HG02870 (cell line): ENCODE measurements at regions not wholly inside any gene's neighbourhood (a gene's known extent, or its start where the extent isn't known, plus 50 kb on each side); places are given as distances from the start of the nearest gene placed in this dataset.
"Not testable (repeated sequence)": the region's sequence is repeated elsewhere in the genome, so short reads cannot be mapped to it uniquely, and the experiment has no call there.

Experiments
- ATAC-seq: cut with Tn5 transposase; IDR thresholded peaks from one replicate; pipeline ENCODE4 v1.9.1; 2021; ENCODE audit warnings: mild to moderate bottlenecking, moderate library complexity; ENCODE audit not compliant: unreplicated experiment

DNA sequence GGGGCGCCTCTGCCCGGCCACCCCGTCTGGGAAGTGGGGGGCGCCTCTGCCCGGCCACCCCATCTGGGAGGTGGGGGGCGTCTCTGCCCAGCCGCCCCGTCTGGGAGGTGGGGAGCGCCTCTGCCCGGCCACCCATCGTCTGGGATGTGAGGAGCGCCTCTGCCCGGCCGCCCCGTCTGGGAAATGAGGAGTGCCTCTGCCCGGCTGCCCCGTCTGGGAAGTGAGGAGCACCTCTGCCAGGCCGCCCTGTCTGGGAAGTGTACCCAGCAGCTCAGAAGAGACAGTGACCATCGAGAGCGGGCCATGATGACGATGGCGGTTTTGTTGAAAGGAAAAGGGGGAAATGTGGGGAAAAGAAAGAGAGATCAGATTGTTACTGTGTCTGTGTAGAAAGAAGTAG, 249.2 kb upstream of the USP15 start:
- not testable (repeated sequence) for ATAC-seq

DNA sequence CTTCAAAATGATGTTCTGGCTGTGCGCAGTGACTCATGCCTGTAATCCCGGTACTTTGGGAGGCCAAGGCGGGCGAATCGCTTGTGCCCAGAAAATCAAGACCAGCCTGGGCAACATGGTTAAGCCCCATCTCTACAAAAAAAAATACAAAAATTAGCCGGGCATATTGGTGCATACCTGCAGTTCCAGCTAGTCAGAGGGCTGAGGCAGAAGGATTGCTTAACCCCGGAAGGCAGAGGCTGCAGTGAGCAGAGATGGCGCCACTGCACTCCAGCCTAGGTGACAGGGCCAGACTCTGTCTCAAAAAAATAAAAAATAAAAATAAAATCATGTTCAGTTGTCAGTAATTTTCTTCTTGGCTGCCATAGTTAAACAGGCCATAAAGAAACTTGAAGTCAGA, 245.9 kb upstream of the USP15 start:
- no peak for ATAC-seq

DNA sequence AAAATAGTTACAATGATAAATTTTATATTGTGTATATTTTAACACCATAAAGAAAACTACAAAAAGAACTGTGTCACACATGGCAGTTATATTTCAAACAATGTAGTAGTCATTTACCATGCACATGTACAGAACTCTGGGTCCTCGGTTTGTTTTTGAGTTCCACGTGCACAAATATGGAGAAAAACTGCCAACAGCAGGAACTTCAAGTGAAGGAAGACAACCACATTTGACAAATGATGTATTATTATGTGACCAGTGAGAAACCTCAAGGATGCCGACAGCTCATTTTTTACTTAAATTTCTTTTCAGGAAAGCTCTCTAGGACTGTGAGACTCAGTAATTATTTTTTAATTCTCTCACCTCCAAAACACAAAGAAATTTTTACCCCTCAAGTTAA, 244.2 kb upstream of the USP15 start:
- no peak for ATAC-seq

DNA sequence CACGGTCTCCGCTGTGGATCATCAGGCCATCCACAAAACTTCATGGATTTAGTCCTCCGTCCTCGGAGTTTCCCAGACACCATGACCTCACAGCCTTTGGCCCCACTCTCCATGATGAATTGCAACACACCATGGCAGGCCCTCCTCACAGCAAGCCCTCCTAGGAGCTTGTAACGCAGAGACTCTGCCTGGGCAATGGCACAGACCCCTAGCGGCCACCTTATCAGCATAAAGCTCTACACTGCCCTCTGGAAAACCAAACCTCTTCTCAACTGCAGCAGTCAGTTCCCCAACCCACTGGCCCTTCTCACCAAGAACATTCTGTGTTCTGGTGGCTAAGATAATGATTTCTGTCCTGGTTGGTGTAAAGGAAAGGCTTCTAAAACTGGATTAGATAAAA, 238.4 kb upstream of the USP15 start:
- no peak for ATAC-seq

DNA sequence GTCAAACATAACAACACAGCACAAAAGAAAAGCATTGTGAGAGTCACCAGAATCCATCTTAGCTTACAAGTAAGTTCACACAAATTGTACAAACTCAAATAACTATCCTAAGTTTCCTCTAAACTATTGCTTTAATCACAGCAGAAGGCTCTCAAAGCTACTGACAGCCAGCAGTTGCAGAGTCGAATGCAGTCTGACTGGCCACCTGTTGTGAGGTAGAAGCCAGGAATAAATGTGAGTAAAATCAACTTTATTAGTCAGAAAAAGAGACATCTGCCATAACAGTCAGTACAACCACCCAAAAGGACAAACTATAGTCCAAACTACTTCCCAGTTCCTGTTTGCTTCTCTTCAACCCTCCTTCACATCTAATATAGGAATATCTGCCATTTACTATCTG, 231.7 kb upstream of the USP15 start:
- no peak for ATAC-seq

DNA sequence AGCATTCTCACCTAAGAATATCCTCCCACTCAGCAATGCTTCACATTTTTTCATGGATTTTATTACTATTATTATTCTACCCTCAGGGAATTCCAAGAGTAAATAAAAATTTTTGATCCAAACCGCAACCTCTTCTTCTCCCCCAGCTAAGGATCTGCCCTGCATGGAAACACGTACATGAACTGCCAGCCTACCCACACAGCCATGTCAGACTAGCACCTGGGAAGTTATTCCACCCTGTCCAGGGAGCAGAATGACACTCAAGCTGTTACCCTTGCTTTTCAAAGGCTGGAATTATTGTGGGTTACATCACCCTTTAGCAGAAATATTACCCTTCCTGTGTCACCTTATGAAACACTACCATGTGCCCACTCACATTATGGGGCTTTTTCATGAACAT, 227.3 kb upstream of the USP15 start:
- ATAC-seq = no peak

DNA sequence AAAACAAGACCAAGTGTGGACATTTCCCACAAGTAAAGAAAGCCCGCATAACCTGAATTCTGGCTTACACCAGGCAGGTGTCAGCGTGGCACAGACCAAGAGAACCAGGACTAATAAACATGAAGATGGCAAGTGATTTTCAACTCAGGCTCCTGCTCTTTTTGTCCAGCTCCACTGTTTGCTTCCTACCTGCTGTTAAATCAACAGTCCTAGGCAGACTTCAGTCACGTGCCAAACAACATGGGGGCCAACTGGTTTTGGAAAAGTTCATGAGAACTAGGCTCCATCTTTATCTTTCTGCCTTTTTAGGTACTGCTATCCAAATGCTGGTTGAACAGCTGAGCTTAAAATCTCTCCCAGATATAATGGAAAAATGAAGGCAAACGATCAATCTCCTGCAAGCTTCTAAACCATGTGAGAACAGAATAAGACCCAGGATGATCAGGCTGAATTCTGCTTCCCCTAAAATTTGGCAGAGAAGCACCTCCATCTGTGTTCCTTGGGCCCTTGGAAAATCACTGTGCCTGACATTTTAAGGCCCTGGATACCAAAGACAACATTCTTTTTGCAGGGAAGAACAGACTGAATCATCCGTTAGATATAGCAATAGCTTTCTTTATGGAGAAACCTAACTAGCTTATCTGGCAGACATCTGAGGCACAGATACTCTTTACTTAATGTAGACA, 215.6 kb upstream of the USP15 start:
- ATAC-seq = no peak

DNA sequence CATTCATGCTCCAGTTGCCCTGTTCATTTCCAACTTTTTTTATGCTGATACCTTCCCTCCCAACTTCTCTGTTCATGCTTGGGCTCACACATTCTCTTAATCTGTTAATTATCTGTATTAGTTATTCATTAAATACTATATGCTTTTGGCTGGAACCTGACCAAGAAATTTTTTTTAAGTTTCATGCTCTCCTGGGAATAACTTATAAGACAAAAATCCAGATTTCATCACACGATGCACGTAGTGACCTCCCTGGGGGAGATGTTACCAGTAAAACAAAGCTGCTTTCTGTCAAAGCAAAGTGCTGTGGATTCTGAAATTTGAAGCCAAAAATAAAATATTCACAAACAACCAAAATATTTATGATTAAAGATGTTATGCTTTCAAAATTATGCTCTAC, 215.0 kb upstream of the USP15 start:
- ATAC-seq = no peak

DNA sequence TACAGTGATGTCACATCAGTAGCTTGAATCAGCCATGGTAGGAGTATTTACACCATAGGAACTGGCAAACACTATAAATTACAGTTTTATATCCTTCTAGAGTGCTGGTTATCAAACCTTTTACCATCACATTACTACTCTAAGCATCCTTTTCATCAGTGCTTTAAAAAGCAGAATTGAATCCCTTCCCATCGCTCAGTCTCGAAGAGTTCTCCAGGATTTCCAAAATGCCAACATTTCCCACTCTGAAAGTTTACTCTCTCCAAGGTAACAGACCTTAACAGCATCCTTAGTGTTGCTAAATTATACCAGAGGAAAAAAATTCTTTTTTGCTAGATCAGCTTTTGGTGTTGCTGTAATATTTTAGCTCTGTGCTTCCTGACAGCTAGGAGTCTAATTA, 209.4 kb upstream of the USP15 start:
- no peak for ATAC-seq

DNA sequence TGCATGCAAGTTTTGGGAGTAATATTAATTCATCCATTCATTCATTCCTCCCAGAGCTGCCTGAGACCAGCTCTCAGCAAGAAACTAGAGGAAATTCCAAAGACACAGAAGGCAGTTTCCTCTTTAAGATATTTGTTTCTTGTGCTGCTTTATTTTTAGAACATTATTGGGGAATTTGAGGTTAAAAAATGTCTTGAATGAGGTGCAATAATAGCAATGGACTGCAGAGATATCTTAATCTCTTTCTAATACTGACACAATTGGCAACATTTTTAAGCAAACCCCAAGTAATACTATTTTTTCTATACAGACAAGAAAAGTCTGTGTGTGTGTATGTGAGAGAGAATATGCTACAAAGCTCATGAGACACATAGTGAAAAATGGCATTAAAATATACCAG, 190.2 kb upstream of the USP15 start:
- no peak for ATAC-seq

DNA sequence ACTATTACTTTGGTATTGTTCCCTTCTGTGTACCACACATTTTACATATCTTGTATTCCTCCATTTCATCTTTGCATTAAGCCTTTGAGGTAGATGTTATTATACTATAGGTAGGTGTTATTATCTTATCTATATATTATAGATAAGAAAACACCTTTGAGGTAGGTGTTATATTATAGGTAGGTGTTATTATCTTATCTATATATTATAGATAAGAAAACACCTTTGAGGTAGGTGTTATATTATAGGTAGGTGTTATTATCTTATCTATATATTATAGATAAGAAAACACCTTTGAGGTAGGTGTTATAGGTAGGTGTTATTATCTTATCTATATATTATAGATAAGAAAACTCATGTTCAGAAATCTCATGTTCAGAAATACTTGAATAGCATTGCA, 187.0 kb upstream of the USP15 start:
- ATAC-seq = not testable (repeated sequence)

DNA sequence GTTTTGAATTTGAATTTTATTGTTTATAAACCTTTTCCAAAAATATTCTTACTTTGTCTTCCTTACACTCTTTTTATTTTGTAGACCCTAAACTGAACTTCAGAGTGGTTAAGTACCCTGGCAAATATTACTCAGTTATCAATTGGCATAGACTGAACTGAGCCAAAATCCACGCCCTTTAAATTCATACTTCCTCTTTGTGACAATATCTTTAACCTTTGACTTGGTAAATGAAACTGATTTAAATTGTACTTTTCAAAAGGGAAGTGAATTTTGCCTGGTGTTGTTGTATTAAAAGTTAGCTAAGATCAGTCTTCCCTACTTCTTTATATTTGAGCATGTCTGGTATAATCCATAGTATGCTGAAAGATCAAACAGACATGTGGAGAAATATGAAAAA, 184.3 kb upstream of the USP15 start:
- peak; percentile 78 for ATAC-seq

DNA sequence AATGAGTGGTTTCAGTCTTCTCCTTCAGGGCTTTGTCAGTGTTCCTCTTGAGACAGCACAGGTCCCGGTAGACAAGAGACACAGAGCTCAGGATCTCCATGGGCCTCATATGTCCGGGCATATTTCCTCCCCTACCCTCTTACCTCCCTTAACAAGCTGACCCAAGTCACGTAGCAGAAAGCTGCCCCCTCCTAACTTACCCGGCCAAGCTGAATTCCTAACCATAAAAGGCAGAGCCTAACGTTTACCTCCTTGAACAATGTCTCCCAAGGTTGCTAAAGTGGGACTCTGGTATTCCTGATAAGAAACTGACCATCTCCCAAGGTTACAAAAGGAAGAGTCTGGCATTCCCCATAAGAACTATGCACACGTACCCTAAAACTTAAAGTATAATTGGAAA, 182.2 kb upstream of the USP15 start:
- no peak for ATAC-seq

DNA sequence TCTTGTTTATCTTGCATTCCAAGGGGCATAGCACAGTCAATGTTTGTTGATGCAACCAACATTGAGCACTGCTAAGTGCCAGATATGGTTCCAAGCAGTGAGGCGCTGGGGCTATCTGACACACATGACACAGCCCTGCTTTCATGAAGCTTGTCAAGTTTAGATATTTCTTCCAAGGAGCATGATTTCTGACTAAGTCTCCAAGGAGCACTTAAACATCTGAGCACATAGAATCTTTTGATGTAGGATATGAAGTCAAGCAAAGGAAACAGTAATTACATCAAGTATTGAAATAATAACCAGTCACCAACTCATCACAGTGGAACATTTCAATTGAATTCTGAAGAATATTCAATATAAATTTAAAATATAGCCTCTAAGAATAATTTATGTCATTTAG, 177.8 kb upstream of the USP15 start:
- no peak for ATAC-seq

DNA sequence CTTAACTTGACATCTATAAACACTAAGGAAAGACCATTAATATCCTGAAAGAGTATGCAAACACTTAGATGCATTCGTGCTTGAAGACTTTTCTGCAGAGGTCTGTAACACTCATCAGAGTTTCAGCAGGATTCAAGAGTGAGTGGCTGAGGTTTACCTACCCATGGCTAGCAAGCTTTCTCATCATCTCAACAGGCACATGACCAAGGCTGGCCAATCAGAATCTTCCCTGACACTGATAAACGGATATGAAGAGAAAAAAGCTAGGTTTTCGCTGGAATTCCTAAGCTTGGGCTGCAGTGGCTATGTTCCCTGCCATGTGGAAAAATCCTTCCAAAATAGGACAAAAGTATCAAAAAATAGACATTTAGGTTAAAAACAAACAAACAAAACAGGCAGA, 162.1 kb upstream of the USP15 start:
- no peak for ATAC-seq

DNA sequence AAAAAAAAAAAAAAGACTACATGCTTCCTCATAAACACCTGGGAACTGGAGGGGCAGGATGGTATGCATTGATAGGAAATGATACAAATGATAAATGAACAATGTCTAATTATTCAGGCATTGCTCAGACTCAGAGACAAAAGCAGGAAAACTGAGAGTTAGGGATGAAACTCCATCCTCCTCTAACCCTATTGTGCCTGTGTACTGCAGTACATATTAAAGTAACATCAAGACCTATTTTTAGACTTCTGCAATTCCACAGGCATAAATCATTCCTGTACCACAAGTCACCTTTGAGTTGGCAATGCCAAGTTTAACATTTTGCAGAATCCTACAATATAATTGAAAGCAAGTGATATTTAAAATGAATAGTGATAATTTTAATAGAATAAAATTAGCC, 156.5 kb upstream of the USP15 start:
- ATAC-seq = no peak

DNA sequence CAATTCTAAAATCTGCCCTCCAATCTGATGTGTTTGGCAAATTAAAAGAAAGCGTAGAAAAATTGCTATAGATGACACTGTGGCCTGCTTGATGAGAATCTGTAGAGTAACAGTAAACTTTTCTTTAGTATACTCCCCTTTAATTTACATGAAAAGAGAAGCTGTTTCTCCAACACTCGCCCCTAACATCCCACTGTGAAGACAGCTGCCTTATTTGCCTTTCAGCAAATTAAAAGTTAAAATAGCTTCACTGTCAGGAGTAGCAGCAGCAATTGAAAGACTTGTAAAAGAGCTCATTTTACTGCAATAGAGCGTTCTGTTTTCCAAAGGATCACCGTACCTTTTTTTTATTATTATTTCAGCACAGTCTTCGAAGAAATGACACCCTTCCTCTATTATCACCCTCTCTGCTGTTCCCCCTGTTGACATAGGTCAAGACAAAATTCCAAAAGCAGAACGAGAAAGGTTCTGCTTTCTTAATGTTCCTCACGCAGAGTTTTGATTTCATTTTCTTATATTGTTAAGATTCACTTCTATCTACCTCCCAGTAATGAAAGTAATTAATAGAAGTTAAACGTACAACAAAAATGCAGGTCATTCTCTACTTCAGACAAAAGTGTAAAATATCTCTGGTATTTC, 153.5 kb upstream of the USP15 start:
- no peak for ATAC-seq

DNA sequence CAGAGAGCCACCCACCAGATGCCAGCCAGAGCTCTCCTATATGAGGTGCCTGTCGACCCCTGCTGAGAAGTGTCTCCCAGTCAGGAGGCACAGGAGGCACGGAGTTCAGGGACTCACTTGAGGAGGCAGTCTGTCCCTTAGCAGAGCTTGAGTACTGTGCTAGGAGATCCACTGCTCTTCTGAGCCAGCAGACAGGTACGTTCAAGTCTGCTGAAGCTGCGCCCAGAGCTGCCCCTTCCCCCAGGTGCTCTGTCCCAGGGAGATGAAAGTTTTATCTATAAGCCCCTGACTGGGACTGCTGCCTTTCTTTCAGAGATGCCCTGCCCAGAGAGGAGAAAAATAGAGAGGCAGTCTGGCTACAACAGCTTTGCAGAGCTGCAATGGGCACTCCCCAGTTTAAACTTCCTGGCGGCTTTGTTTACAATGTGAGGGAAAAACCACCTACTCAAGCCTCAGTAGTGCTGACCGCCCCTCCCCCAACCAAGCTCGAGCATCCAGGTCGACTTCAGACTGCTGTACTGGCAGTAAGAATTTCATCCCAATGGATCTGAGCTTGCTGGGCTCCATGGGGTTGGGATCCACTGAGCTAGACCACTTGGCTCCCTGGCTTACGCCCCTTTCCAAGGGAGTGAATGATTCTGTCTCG, 146.7 kb upstream of the USP15 start:
- ATAC-seq = no peak

DNA sequence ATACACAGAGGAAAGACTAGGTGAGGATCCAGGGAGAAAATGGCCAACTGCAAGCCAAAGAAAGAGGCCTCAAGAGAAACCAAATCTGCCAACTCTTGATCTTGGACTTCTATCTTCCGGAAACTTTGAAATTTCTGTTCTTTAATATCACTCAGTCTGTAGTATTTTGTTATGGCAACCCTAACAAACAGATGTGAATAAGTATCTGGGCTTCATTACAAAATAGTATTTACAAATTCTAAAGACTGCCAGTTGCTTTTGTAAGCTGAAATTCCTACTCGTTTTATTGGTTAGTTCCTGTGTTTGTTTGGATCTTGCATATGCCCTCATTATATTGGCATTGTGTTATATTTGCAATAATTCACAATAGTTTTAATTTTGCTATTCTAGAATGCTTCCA, 143.2 kb upstream of the USP15 start:
- no peak for ATAC-seq

DNA sequence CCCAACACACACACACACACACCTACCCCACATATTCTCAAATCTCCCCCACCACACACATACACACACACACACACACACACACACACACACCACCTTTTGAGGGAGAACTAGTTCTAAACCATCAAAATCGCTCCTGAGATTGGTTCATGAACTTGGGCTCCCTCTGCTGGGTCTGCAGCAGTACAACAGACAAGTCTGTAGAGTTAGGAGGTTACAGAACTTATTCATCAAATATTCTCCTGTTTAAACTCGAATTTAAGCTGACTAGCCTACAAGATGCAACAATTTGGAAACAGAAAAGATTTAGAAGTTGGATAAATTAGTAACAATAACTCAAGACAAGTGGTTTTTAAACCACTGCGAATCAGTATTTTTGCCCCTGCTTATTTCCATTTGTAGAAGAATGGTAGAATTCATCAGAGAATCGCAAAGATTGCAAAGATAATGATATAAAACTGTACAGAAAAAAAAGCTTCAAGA, 136.4 kb upstream of the USP15 start:
- peak; percentile 91 for ATAC-seq

DNA sequence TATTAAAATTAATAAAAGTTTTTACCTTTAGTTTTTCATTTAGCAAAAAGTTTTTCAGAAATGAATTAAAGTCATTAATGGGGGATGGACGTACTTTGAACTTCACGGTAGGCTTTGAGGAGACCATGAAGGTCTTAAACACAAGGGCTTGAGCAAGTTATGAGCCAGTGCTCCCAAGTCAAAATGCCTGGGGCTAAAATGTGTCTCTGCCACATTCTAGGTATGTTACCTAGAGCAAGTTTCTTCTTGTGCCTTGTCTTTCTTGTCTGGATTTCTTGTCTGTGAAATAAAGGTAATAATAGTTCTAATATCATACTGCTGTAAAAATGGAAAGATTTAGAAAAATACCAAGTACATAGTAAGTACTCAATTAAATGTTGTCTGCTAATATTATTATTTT, 132.7 kb upstream of the USP15 start:
- ATAC-seq = no peak

DNA sequence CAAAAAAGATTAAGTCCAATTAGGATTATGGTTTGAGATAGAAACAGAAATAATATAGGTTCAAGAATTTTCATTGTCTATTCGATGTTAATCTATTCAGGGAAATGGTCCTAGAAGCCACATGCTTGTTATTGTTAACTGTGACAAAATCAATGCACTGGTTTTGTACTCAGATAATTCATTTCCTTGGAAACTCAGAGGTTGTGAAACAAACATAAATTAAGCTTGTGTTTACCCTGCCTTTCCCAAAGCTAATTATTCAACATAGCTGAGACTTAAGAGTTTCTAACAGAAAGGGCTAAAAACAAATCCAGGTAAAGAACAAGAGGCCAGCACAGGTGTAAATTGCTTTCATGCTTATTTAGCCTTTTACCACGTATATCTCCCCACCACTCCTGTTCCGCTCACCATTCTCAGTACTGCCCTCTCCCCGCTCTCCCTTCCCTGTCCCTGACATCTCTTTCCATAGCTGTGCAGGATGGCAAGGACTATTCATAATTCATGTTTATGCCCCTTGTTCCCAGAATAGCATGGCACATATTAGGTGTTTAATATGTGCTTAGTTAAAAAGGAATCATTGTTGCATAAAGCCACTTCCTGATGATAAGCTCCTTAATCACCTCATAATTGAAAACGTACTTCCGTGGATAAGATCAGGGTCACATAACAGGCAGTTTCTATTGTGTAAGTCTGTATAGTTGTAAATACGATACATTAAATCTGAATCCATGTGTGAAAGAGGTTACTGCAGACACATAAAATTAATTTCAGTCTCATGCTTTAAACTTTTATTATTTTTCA, 131.8 kb upstream of the USP15 start:
- no peak for ATAC-seq
